ENCODE measurements at regions not wholly inside any gene's neighbourhood (a gene's known extent, or its start where the extent isn't known, plus 50 kb on each side); places are given as distances from the start of the nearest gene placed in this dataset.

DNA sequence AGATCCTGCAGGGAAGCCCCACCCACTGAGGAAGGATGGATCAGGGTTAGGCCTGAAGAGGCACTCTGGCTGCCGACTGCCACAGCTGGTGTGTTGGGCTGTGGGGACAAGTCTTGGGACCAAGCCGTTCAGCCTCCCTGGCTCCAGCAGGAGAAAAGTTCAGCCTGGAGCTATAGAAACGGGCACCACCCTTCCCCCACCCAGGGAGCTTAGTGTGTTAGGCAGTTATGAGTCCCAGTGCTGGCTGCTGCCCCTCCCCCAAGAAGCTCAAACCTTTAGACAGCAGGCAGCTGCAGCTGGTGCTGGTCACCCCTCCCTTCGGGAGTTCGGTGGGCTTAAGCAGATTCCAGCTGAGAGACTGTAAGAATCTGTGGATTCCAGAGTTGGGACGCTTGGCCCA is 447.1 kb upstream of the HS6ST1 start:
- DNase-seq (ENCODE audit: low read depth), result no peak

DNA sequence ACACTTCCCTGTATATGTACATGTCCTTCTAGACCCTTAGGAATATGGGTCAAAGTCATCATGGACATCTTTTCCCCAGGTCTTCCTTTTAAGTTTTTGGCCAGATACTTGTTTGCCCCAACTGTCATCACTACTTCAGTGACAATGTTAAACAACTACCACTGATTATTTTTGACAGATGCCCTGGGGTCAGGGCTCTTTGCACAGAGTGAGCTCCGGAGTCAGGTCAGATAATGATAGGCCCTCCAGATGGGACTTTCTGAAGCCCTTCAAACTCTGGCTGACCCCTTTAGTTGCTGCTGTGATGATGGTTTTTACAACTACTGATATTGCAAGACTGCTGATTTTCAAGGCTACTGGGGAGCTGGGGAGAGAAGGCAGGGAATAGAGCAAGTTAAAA is 449.4 kb upstream of the HS6ST1 start:
- no peak for DNase-seq (ENCODE audit: low read depth)

GRCh38 chr2:128769457-128770142 is 450.9 kb upstream of the HS6ST1 start:
- no peak for DNase-seq (ENCODE audit: low read depth)

DNA sequence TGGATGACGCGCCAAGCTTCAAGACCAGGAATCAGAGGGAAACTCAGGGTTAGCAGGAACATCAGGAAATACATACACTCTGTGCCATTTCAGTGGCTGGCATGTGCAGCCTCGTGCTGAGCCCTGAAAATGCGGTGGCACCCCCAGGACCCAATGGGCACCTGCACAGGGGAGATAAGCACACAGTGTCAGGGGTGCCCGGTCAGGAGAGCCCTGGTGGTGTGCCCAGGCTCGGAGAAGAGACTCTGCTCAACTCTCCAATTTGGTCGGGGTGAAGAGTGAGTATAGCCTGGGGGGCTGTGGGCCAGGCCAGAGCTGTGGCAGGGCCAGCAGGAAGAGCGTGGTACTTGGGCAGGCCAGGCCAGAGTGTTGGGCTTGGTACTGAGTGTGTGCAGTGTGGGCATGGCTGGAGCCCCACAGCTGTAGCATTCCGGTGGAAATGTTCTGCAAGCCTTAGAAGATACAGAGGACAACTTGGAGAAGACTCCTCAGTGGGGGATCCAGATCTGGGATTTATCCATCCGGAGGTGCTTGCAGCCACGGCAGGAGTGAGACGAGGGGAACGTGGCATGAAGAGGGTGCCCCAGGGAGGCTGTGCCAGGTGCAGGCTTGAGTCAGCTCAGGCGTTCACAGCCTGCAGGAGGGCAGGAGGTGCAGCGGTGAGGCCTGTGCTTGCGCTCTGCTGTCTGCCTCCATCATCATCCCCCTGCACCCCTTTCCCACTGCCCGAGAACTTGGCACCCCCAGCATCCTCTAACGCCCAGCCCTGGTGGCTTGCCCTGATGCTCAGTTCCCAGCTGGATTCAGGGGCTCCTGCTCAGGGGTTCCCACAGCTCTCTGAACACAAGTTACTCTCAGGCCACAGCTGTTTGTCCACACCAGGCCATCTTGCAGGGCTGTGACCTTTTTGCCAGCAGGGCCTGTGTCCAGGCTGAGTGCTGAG is 451.7 kb upstream of the HS6ST1 start:
- no peak for DNase-seq (ENCODE audit: low read depth)

DNA sequence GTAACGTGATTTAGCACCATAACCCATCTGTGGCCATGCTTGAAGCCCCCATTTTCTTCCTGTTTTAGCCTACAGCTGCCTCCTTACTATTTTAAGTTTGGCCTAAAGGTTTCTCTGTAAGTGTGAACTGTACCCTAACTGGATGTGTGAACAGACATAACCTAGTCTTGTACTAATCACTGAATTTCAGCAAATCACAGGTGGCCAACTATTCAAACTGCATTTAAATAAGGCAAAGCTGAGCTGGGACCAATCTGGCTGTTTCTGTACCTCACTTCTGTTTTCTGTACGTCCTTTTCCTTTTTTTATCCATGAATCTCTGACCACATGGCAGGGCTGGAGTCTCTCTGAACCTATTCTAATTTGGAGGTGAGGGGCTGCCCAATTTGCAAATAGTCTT is 452.7 kb upstream of the HS6ST1 start:
- DNase-seq (ENCODE audit: low read depth), result no peak

DNA sequence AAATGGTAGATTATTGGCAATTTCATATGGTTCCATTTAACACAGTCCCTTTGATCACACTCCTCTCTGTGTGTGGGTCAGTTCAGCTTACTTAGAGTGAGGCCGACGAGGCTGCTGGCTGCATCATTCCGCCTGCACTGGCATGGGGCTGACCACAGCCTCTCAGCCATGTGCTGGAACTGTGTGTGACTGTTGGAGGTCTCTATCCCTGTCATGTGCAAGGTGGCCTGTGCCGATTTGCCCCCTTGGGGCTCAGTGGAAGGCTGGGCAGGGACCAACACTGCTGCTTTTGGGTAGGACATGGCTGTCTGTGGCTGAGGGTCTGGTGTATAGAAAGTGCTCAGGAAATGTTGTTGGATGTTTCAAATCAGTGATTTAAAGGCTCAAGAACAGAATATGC is 454.0 kb upstream of the HS6ST1 start:
- no peak for DNase-seq (ENCODE audit: low read depth)

- DNase-seq (ENCODE audit: low read depth), result no peak
Measured at GRCh38 chr2:128773641-128774319, 455.1 kb upstream of the HS6ST1 start.

DNA sequence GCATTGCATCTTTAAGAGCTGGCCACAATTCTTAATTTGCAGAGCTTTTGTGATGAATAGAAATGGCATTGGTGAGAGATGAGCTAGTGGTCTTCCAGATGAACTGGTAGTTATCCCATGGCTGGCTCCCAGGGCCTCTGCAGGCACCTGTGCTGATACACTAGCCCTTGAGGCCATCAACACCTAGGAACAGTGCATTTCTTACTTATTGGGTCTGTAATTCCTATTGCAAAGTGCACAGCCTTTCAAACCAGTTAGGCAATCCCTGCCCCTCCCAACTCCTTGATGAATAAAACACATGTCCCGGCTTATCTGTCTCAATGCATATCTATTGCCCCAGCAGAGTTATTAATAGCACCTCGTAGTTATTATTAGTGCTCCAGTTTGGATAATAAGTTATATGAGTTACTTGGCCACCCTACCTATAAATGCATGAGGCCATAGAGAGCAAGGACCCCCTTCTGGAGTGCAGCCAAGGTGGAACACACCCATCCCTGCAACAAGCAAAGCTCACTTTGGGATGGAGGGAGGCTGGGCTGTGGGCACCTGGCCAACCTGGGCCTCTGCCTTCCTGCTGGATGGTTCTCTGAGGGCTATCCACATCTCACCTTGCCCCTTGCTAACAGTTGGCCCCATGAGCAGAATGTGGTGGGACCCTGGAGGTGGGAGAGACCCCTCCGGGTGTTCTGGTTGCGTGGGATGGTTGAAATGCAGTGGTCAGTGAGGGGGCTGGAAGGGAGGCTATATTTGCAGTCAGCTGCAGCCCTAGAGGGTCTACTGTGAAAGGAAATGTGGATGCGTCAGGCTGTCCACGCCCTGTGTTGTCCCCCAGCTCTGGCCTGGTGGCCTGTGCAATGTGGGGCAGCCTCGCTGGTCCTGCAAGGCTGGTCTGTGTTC is 455.9 kb upstream of the HS6ST1 start:
- DNase-seq (ENCODE audit: low read depth), result no peak

- no peak for DNase-seq (ENCODE audit: low read depth)
Measured at GRCh38 chr2:128775217-128775913, 456.7 kb upstream of the HS6ST1 start.

DNA sequence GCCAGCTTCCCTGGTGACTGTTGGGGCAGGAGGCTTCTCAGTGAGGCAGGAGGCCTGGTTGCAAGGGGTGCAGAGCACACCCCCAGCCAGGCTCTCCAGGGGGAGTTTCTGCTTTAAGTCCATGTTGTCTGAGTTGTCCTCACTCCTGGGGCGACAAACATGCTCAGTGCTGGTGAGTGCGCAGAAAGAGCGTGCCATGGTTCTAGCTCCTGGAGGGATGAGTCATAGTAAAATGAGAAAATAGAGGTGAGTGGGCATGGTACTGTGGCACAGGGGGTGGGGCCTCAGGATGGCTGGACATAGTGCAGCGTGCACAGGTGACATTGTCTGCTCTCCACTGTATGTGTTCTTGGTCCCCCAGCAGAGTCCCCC is 457.2 kb upstream of the HS6ST1 start:
- DNase-seq (ENCODE audit: low read depth), result no peak

DNA sequence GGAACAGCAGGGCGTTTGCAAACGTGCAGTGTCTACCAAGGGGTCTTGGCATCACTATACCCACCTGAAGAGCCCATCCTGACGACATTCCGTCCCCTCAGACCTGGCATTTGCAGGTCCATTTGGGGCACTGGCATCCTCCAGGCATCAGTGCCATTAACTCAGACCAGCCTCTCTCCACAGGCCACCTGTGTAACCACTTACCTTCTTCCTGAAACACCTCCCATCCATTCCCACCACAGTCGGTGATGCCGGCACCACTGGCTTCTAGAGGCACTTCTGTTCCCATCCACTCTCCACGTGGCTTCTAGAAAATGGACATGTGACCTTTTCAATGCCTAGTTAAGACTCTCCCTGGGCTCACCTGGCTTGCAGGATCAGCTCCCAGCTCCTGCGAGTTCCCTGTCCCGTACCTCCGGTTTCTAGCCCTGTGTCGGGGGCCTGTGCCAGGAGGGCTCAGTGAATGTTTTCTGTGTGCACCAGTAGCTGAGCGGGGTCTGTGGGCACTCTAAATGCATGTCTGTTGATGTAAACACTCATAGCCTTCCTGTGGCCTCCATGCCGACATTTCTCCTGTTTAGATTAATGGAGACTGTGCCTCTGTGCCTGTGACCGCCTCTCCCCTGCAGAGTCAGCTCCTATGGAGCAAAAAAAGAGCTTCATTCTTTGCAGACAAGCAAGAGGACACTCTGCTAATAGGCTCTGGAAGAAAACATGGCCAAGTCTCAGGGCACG is 458.0 kb upstream of the HS6ST1 start:
- no peak for DNase-seq (ENCODE audit: low read depth)

- DNase-seq (ENCODE audit: low read depth), result no peak
Measured at GRCh38 chr2:128777196-128778035, 458.7 kb upstream of the HS6ST1 start.

DNA sequence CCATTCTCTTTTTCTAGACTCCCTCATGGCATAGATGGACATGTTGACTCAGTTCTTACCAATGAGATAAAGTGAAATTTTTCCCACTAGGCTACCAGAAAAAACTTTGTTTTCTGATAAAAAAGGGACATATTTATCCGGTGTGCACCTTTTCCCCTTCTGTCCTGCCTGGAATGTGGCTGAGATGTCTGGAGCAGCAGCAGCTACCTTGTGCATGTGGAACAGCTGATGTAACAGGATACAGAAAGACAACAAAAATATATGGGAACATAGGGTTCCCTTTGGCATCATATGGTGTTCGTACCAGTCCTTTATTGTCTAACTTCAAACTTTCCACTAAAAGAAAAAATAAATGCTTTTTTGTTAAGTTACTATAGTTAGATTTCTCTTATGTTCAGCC is 460.2 kb upstream of the HS6ST1 start:
- DNase-seq (ENCODE audit: low read depth), result no peak

GRCh38 chr2:128779301-128780095 is 460.8 kb upstream of the HS6ST1 start:
- no peak for DNase-seq (ENCODE audit: low read depth)

- no peak for DNase-seq (ENCODE audit: low read depth)
Measured at GRCh38 chr2:128780434-128781080, 461.9 kb upstream of the HS6ST1 start.

GRCh38 chr2:128781166-128781565 is 462.5 kb upstream of the HS6ST1 start:
- DNase-seq (ENCODE audit: low read depth), result no peak

- no peak for DNase-seq (ENCODE audit: low read depth)
Measured at GRCh38 chr2:128781585-128782385, 463.1 kb upstream of the HS6ST1 start.
